IMR-90 (cell line): ENCODE measurements at regions not wholly inside any gene's neighbourhood (a gene's known extent, or its start where the extent isn't known, plus 50 kb on each side); places are given as distances from the start of the nearest gene placed in this dataset.

Experiments used
- ATAC-seq: fragments of 200-7000 bp; cut with Tn5 transposase; 2 replicates; pipeline ENCODE4 v1.9.1; 2020; ENCODE audit warnings: low read depth, mild to moderate bottlenecking, moderate library complexity
- BruUV-seq: library from RNA; stranded (reverse); fragments of 400-500 nt; replicated peaks from 2 replicates; lab custom pipeline; 2021; lab: Mats Ljungman, UMichigan
- CTCF ChIA-PET: fragments of 300-600 bp; formaldehyde crosslinking; extraction: SDS; loops from one replicate; lab custom pipeline; 2021; ENCODE audit warnings: antibody characterized with exemption; lab: Yijun Ruan, JAX
- POLR2A ChIA-PET: fragments of 300-600 bp; sonication (Branson Sonifier 250); formaldehyde crosslinking; loops from one replicate; lab custom pipeline; 2022; ENCODE audit warnings: antibody characterized with exemption; ENCODE audit not compliant: unreplicated experiment; lab: Charles Lee
- DNase-seq: peaks from one replicate; pipeline ENCODE4 v3.0.0; 2013
- H2AFZ ChIP-seq: replicated peaks from 2 replicates; pipeline ENCODE3; 2013; ENCODE audit warnings: low read length, mild to moderate bottlenecking; ENCODE audit not compliant: poor library complexity
- H2AK5ac ChIP-seq: 2 replicates; pipeline ENCODE4 v1.6.1; 2013; ENCODE audit warnings: low read depth, low read length, inconsistent platforms
- H2AK9ac ChIP-seq: replicated peaks from 2 replicates; pipeline ENCODE3; 2013; ENCODE audit warnings: mild to moderate bottlenecking, low read depth, low read length, moderate library complexity; ENCODE audit not compliant: poor library complexity
- H2BK120ac ChIP-seq: 2 replicates; pipeline ENCODE4 v1.6.1; 2013; ENCODE audit warnings: low read depth, low read length, inconsistent platforms
- H2BK15ac ChIP-seq: 3 replicates; pipeline ENCODE4 v1.6.1; 2013; ENCODE audit warnings: low read depth, low read length, inconsistent platforms
- H2BK20ac ChIP-seq: 2 replicates; pipeline ENCODE4 v1.6.1; 2013; ENCODE audit warnings: low read depth, mild to moderate bottlenecking, inconsistent platforms, low read length, moderate library complexity
- H2BK5ac ChIP-seq: 2 replicates; pipeline ENCODE4 v1.6.1; 2013; ENCODE audit warnings: mild to moderate bottlenecking, low read depth, low read length, inconsistent platforms; ENCODE audit not compliant: poor library complexity, severe bottlenecking
- H3K14ac ChIP-seq: replicated peaks from 2 replicates; pipeline ENCODE4 v1.6.1; 2013; ENCODE audit warnings: low read depth, low read length, inconsistent platforms
- H3K18ac ChIP-seq: 2 replicates; pipeline ENCODE4 v1.6.1; 2013; ENCODE audit warnings: low read depth, low read length, control low read depth
- H3K23ac ChIP-seq: 2 replicates; pipeline ENCODE4 v1.6.1; 2013; ENCODE audit warnings: low read depth, low read length, inconsistent platforms
- H3K27ac ChIP-seq: 2 replicates; pipeline ENCODE4 v1.5.1; 2013; ENCODE audit warnings: mild to moderate bottlenecking, control low read depth, low read length; ENCODE audit not compliant: insufficient read depth
- H3K27me3 ChIP-seq: 2 replicates; pipeline ENCODE4 v1.6.1; 2013; ENCODE audit warnings: low read length; ENCODE audit not compliant: control insufficient read depth, insufficient read depth
- H3K36me3 ChIP-seq: 2 replicates; pipeline ENCODE4 v1.6.1; 2013; ENCODE audit warnings: low read length, mixed read lengths; ENCODE audit not compliant: control insufficient read depth, insufficient read depth
- H3K4ac ChIP-seq: 2 replicates; pipeline ENCODE4 v1.6.1; 2013; ENCODE audit warnings: low read depth, low read length, inconsistent platforms
- H3K4me1 ChIP-seq: 2 replicates; pipeline ENCODE4 v1.6.1; 2013; ENCODE audit warnings: low read length, mixed read lengths; ENCODE audit not compliant: control insufficient read depth, insufficient read depth
- H3K4me2 ChIP-seq: 2 replicates; pipeline ENCODE4 v1.6.1; 2013; ENCODE audit warnings: low read depth, mild to moderate bottlenecking, control low read depth, low read length, moderate library complexity
- H3K4me3 ChIP-seq: 2 replicates; pipeline ENCODE4 v1.5.1; 2013; ENCODE audit warnings: low read depth, mild to moderate bottlenecking, control low read depth, low read length, moderate library complexity; ENCODE audit not compliant: insufficient read depth
- H3K56ac ChIP-seq: 2 replicates; pipeline ENCODE4 v1.6.1; 2013; ENCODE audit warnings: low read length, inconsistent platforms; ENCODE audit not compliant: insufficient read depth; ENCODE audit errors: extremely low read depth
- H3K79me1 ChIP-seq, 2 experiments: 2 replicates each; pipeline ENCODE4 v1.6.1; 2013; ENCODE audit warnings: low read length in 2 of 2, inconsistent platforms in 1 of 2, low read depth in 1 of 2
- H3K9ac ChIP-seq: 2 replicates; pipeline ENCODE4 v1.6.1; 2013; ENCODE audit warnings: low read depth, low read length, control low read depth
- H3K9me1 ChIP-seq: 2 replicates; pipeline ENCODE4 v1.6.1; 2013; ENCODE audit warnings: low read length, inconsistent platforms; ENCODE audit not compliant: insufficient read depth
- H3K9me3 ChIP-seq: 2 replicates; pipeline ENCODE4 v1.6.1; 2013; ENCODE audit warnings: low read length; ENCODE audit not compliant: control insufficient read depth, insufficient read depth
- H4K20me1 ChIP-seq: 2 replicates; pipeline ENCODE4 v1.6.1; 2013; ENCODE audit warnings: low read length, inconsistent platforms; ENCODE audit not compliant: insufficient read depth
- H4K5ac ChIP-seq: 2 replicates; pipeline ENCODE4 v1.6.1; 2013; ENCODE audit warnings: mild to moderate bottlenecking, low read depth, low read length, control low read depth
- H4K8ac ChIP-seq, 2 experiments: 2 replicates each; pipeline ENCODE4 v1.6.1; 2013; ENCODE audit warnings: low read depth in 2 of 2, low read length in 2 of 2, control low read depth in 1 of 2, inconsistent platforms in 1 of 2
- H4K91ac ChIP-seq: 2 replicates; pipeline ENCODE4 v1.6.1; 2013; ENCODE audit warnings: low read depth, low read length, inconsistent platforms; ENCODE audit not compliant: insufficient read depth
- BHLHE40 ChIP-seq: fragments of 150-350 bp; IDR thresholded peaks from 2 replicates; pipeline ENCODE4 v1.6.1; 2016; ENCODE audit warnings: mild to moderate bottlenecking, low read depth, low read length
- CEBPB ChIP-seq: IDR thresholded peaks from 2 replicates; pipeline ENCODE4 v1.6.1; 2012; ENCODE audit warnings: low read depth, low read length, improper control_type of control experiment
- CHD1 ChIP-seq: IDR thresholded peaks from 2 replicates; pipeline ENCODE4 v1.6.1; 2012; ENCODE audit warnings: low read depth, low read length, improper control_type of control experiment
- FOS ChIP-seq: fragments of 150-350 bp; IDR thresholded peaks from 2 replicates; pipeline ENCODE4 v1.6.1; 2016; ENCODE audit warnings: low read depth, low read length
- MAFK ChIP-seq: IDR thresholded peaks from 2 replicates; pipeline ENCODE4 v1.6.1; 2012; ENCODE audit warnings: low read depth, low read length, improper control_type of control experiment
- MAZ ChIP-seq: IDR thresholded peaks from 2 replicates; pipeline ENCODE4 v1.6.1; 2012; ENCODE audit warnings: low read depth, mild to moderate bottlenecking, low read length, improper control_type of control experiment, moderate library complexity, borderline replicate concordance
- MXI1 ChIP-seq: IDR thresholded peaks from 2 replicates; pipeline ENCODE4 v1.6.1; 2012; ENCODE audit warnings: low read depth, mild to moderate bottlenecking, low read length, moderate library complexity, borderline replicate concordance
- NFE2L2 ChIP-seq: fragments of 150-350 bp; IDR thresholded peaks from 2 replicates; pipeline ENCODE4 v1.6.1; 2016; ENCODE audit warnings: low read depth, mild to moderate bottlenecking, low read length
- POLR2A ChIP-seq: IDR thresholded peaks from 2 replicates; pipeline ENCODE4 v1.6.1; 2012; ENCODE audit warnings: mild to moderate bottlenecking, low read depth, low read length
- RAD21 ChIP-seq: IDR thresholded peaks from 2 replicates; pipeline ENCODE4 v1.6.1; 2012; ENCODE audit warnings: low read length, improper control_type of control experiment
- RCOR1 ChIP-seq: IDR thresholded peaks from 2 replicates; pipeline ENCODE4 v1.6.1; 2012; ENCODE audit warnings: mild to moderate bottlenecking, low read length, improper control_type of control experiment; ENCODE audit not compliant: insufficient replicate concordance
- RFX5 ChIP-seq: IDR thresholded peaks from 2 replicates; pipeline ENCODE4 v1.8.0; 2012; ENCODE audit warnings: low read depth, mild to moderate bottlenecking, low read length, moderate library complexity
- SMC3 ChIP-seq: fragments of 150-350 bp; IDR thresholded peaks from 2 replicates; pipeline ENCODE4 v1.6.1; 2016; ENCODE audit warnings: low read depth, mild to moderate bottlenecking, antibody characterized with exemption, low read length, moderate library complexity
- dilution Hi-C: fragments of 300-500 bp; cut with HindIII; formaldehyde crosslinking; loops from one replicate; pipeline ENCODE4 v1.14.3; 2018; ENCODE audit warnings: low sequenced_read_pairs; ENCODE audit not compliant: unreplicated experiment
- in situ Hi-C: fragments of 300-500 bp; cut with MboI; formaldehyde crosslinking; loops from 3 replicates; pipeline ENCODE4 v1.14.3; 2019; ENCODE audit warnings: low sequenced_read_pairs, inconsistent platforms, mixed read lengths
- intact Hi-C: fragments of 100-400 bp; cut with micrococcal nuclease; formaldehyde crosslinking; loops from 2 replicates; pipeline ENCODE4 v1.10.0; 2022
- TF ChIP-seq, protein P1 (sequence below): fragments of 150-350 bp; IDR thresholded peaks from 2 replicates; pipeline ENCODE4 v1.6.1; 2017; ENCODE audit warnings: mild to moderate bottlenecking, antibody characterized with exemption, low read length, low read depth
- TF ChIP-seq, protein P2 (sequence below): fragments of 150-350 bp; IDR thresholded peaks from 2 replicates; pipeline ENCODE4 v1.6.1; 2016; ENCODE audit warnings: low read depth, mild to moderate bottlenecking, low read length, moderate library complexity, borderline replicate concordance
- TF ChIP-seq, protein P3 (sequence below): conservative IDR thresholded peaks from 2 replicates; pipeline ENCODE4 v1.5.1; 2012; ENCODE audit warnings: mild to moderate bottlenecking, low read depth, low read length, improper control_type of control experiment

DNA sequence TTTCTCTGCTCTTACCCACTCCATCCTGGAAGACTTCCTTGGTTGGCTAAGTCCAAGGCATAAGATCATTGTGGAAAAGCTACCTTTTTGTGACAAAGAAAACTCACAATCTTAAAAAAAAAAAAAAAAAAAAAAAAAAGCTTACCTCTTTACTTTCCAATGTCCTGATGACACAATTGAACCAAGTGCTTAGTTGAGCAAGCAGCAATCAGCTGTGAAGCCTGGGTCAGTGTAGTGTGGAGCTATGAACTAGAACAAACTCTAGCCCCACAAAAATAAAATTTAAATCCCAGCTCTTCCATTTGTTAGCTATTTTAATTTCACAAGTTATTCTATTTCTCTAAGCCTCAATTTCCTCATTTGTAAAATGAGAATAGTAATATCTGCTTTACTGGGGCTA is 647.6 kb downstream of the LMO4 start:
- Histone ChIP-seq H2BK15ac (no peak overlapping the region), H3K23ac (no peak overlapping the region), H2BK5ac (no peak overlapping the region), H3K79me1 (no peaks in the 10 kb centered on the region), H3K9me1 (no peaks in the 10 kb centered on the region), H3K56ac (no peak overlapping the region), H3K36me3 (no peaks in the 10 kb centered on the region), H3K4ac (no peak overlapping the region), H3K18ac (no peak overlapping the region), H3K9ac (no peak overlapping the region), H3K9me3 (no peaks in the 10 kb centered on the region), H3K4me1 (peaks cover 2% of the 10 kb centered on the region), H3K14ac (no peak overlapping the region), H2BK120ac (no peak overlapping the region), H3K27ac (no peak overlapping the region), H4K5ac (no peak overlapping the region), H2AK5ac (no peak overlapping the region), H3K4me2 (no peak overlapping the region), H3K27me3 (no peaks in the 10 kb centered on the region), H2BK20ac (no peak overlapping the region), H4K91ac (no peak overlapping the region), H4K20me1 (no peaks in the 10 kb centered on the region), H4K8ac (no peak overlapping the region), H2AFZ (no peak overlapping the region), H3K4me3 (no peak overlapping the region), H2AK9ac (no peak overlapping the region)
- ChIA-PET POLR2A (interaction anchor here (0.6 kb wide), 1 partner anchor 12 kb away, joined by 3 read pairs; no protein-coding TSS in a partner anchor), CTCF (no interaction called here)
- in situ Hi-C loops: no loop called here
- dilution Hi-C loops: no loop called here
- TF ChIP-seq POLR2A (no peak), MXI1 (no peak), RCOR1 (no peak), CEBPB (no peak), BHLHE40 (no peak), SMC3 (no peak), RAD21 (no peak), NFE2L2 (no peak), CHD1 (no peak), MAZ (no peak), MAFK (no peak), RFX5 (no peak), FOS (no peak)
- TF ChIP-seq, protein P1, sequence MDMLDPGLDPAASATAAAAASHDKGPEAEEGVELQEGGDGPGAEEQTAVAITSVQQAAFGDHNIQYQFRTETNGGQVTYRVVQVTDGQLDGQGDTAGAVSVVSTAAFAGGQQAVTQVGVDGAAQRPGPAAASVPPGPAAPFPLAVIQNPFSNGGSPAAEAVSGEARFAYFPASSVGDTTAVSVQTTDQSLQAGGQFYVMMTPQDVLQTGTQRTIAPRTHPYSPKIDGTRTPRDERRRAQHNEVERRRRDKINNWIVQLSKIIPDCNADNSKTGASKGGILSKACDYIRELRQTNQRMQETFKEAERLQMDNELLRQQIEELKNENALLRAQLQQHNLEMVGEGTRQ: no peak
- TF ChIP-seq, protein P2, sequence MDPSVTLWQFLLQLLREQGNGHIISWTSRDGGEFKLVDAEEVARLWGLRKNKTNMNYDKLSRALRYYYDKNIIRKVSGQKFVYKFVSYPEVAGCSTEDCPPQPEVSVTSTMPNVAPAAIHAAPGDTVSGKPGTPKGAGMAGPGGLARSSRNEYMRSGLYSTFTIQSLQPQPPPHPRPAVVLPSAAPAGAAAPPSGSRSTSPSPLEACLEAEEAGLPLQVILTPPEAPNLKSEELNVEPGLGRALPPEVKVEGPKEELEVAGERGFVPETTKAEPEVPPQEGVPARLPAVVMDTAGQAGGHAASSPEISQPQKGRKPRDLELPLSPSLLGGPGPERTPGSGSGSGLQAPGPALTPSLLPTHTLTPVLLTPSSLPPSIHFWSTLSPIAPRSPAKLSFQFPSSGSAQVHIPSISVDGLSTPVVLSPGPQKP: no peak
- TF ChIP-seq, protein P3, sequence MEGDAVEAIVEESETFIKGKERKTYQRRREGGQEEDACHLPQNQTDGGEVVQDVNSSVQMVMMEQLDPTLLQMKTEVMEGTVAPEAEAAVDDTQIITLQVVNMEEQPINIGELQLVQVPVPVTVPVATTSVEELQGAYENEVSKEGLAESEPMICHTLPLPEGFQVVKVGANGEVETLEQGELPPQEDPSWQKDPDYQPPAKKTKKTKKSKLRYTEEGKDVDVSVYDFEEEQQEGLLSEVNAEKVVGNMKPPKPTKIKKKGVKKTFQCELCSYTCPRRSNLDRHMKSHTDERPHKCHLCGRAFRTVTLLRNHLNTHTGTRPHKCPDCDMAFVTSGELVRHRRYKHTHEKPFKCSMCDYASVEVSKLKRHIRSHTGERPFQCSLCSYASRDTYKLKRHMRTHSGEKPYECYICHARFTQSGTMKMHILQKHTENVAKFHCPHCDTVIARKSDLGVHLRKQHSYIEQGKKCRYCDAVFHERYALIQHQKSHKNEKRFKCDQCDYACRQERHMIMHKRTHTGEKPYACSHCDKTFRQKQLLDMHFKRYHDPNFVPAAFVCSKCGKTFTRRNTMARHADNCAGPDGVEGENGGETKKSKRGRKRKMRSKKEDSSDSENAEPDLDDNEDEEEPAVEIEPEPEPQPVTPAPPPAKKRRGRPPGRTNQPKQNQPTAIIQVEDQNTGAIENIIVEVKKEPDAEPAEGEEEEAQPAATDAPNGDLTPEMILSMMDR: no peak
- no TSS peak for BruUV-seq
- intact Hi-C loops: no loop called here
- ATAC-seq: no peak
- no peak for DNase-seq
